ENCODE measurements at regions not wholly inside any gene's neighbourhood (a gene's known extent, or its start where the extent isn't known, plus 50 kb on each side); places are given as distances from the start of the nearest gene placed in this dataset.

DNA sequence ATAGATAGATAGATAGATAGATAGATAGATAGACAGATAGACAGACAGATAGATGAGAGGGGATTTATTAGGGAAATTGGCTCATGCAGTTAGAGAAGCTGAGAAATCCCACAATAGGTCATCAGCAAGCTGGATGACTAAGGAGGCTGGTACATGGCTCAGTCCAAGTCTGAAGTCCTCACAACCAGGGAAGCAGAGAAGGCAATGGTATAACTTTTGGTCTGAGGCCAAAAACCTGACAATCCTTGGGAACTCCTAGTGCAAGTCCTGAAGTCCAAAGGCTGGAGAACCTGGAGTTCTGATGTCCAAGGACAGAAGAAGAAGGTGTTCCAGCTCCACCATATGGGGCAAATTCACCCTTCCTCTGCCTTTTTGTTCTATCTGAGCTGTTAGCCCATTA lies 517.6 kb upstream of the ATP2B1 start:
- no peaks in the 10 kb centered on the region for H3F3A ChIP-seq (ENCODE audit: insufficient read depth, low read length, poor library complexity, severe bottlenecking)
- no peaks in the 10 kb centered on the region for H3K9me3 ChIP-seq (ENCODE audit: low read length)
- no peaks in the 10 kb centered on the region for H3K79me2 ChIP-seq (replicated peaks; ENCODE audit: insufficient read depth, low read length)
- no peak overlapping the region for H3K27ac ChIP-seq (ENCODE audit: low read length)
- H4K20me1 ChIP-seq (ENCODE audit: insufficient read depth): no peaks in the 10 kb centered on the region
- no peak overlapping the region for H3K9ac ChIP-seq (ENCODE audit: low read length)
- no peak overlapping the region for H2AFZ ChIP-seq (ENCODE audit: low read depth, low read length)
- H3K27me3 ChIP-seq (ENCODE audit: insufficient read depth, low read depth, low read length): no peaks in the 10 kb centered on the region
- no peaks in the 10 kb centered on the region for H3K36me3 ChIP-seq (ENCODE audit: insufficient read depth, low read length)
- H3K4me3 ChIP-seq (ENCODE audit: low read length): no peak overlapping the region
- H3K9me2 ChIP-seq (ENCODE audit: insufficient read depth, low read length): no peaks in the 10 kb centered on the region
- no peak overlapping the region for H3K4me2 ChIP-seq (ENCODE audit: low read length)
- TF ChIP-seq, protein P1, sequence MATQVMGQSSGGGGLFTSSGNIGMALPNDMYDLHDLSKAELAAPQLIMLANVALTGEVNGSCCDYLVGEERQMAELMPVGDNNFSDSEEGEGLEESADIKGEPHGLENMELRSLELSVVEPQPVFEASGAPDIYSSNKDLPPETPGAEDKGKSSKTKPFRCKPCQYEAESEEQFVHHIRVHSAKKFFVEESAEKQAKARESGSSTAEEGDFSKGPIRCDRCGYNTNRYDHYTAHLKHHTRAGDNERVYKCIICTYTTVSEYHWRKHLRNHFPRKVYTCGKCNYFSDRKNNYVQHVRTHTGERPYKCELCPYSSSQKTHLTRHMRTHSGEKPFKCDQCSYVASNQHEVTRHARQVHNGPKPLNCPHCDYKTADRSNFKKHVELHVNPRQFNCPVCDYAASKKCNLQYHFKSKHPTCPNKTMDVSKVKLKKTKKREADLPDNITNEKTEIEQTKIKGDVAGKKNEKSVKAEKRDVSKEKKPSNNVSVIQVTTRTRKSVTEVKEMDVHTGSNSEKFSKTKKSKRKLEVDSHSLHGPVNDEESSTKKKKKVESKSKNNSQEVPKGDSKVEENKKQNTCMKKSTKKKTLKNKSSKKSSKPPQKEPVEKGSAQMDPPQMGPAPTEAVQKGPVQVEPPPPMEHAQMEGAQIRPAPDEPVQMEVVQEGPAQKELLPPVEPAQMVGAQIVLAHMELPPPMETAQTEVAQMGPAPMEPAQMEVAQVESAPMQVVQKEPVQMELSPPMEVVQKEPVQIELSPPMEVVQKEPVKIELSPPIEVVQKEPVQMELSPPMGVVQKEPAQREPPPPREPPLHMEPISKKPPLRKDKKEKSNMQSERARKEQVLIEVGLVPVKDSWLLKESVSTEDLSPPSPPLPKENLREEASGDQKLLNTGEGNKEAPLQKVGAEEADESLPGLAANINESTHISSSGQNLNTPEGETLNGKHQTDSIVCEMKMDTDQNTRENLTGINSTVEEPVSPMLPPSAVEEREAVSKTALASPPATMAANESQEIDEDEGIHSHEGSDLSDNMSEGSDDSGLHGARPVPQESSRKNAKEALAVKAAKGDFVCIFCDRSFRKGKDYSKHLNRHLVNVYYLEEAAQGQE (IDR thresholded peaks at IDR 0.05; ENCODE audit: borderline replicate concordance): no peak
- TF ChIP-seq POLR2AphosphoS5 (IDR thresholded peaks at IDR 0.05) (no peak), SMC3 (conservative IDR thresholded peaks at IDR 0.05; ENCODE audit: poor library complexity) (no peak), RAD21 (conservative IDR thresholded peaks at IDR 0.05) (no peak), MXI1 (conservative IDR thresholded peaks at IDR 0.05; ENCODE audit: poor library complexity, severe bottlenecking) (no peak), EP300 (conservative IDR thresholded peaks at IDR 0.05; ENCODE audit: poor library complexity, severe bottlenecking) (no peak), EZH2 (IDR thresholded peaks at IDR 0.05; ENCODE audit: borderline replicate concordance, insufficient read depth, low read length, poor library complexity, severe bottlenecking) (no peak), TAF1 (IDR thresholded peaks at IDR 0.05; ENCODE audit: low read depth) (no peak)

DNA sequence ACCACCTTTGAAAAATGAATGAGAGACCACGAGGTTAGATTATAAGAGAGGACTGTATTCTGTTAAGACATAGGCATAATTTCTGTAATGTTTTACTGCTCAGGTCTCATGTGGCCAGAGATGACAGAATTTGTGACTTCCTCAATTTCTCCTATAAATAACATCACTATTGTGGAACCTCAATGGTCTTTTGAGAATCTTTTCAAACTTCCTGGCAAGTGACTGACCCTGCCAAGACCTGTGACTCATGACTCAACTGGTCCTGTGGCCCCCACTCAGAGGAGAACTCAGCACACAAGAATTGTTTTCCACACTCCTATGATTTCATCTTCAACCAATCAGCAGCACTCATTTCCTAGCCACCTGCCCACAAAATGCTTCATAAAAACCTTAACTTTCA lies 508.2 kb upstream of the ATP2B1 start:
- no peak overlapping the region for H2AFZ ChIP-seq (ENCODE audit: low read depth, low read length)
- H3K27me3 ChIP-seq (ENCODE audit: insufficient read depth, low read depth, low read length): no peaks in the 10 kb centered on the region
- H3K9me3 ChIP-seq (ENCODE audit: low read length): no peaks in the 10 kb centered on the region
- H4K20me1 ChIP-seq (ENCODE audit: insufficient read depth): no peaks in the 10 kb centered on the region
- H3K4me3 ChIP-seq (ENCODE audit: low read length): no peak overlapping the region
- no peaks in the 10 kb centered on the region for H3K79me2 ChIP-seq (replicated peaks; ENCODE audit: insufficient read depth, low read length)
- H3F3A ChIP-seq (ENCODE audit: insufficient read depth, low read length, poor library complexity, severe bottlenecking): no peaks in the 10 kb centered on the region
- H3K36me3 ChIP-seq (ENCODE audit: insufficient read depth, low read length): no peaks in the 10 kb centered on the region
- H3K9me2 ChIP-seq (ENCODE audit: insufficient read depth, low read length): no peaks in the 10 kb centered on the region
- no peak overlapping the region for H3K27ac ChIP-seq (ENCODE audit: low read length)
- no peak overlapping the region for H3K9ac ChIP-seq (ENCODE audit: low read length)
- TF ChIP-seq EP300 (conservative IDR thresholded peaks at IDR 0.05; ENCODE audit: poor library complexity, severe bottlenecking) (no peak), SMC3 (conservative IDR thresholded peaks at IDR 0.05; ENCODE audit: poor library complexity) (no peak), TAF1 (IDR thresholded peaks at IDR 0.05; ENCODE audit: low read depth) (no peak), MXI1 (conservative IDR thresholded peaks at IDR 0.05; ENCODE audit: poor library complexity, severe bottlenecking) (no peak), RAD21 (conservative IDR thresholded peaks at IDR 0.05) (no peak), EZH2 (IDR thresholded peaks at IDR 0.05; ENCODE audit: borderline replicate concordance, insufficient read depth, low read length, poor library complexity, severe bottlenecking) (no peak), POLR2AphosphoS5 (IDR thresholded peaks at IDR 0.05) (no peak)
- TF ChIP-seq, protein P2, sequence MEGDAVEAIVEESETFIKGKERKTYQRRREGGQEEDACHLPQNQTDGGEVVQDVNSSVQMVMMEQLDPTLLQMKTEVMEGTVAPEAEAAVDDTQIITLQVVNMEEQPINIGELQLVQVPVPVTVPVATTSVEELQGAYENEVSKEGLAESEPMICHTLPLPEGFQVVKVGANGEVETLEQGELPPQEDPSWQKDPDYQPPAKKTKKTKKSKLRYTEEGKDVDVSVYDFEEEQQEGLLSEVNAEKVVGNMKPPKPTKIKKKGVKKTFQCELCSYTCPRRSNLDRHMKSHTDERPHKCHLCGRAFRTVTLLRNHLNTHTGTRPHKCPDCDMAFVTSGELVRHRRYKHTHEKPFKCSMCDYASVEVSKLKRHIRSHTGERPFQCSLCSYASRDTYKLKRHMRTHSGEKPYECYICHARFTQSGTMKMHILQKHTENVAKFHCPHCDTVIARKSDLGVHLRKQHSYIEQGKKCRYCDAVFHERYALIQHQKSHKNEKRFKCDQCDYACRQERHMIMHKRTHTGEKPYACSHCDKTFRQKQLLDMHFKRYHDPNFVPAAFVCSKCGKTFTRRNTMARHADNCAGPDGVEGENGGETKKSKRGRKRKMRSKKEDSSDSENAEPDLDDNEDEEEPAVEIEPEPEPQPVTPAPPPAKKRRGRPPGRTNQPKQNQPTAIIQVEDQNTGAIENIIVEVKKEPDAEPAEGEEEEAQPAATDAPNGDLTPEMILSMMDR (IDR thresholded peaks at IDR 0.05; ENCODE audit: poor library complexity, severe bottlenecking): no peak
- TF ChIP-seq, protein P1 (IDR thresholded peaks at IDR 0.05; ENCODE audit: borderline replicate concordance): no peak
- no peak overlapping the region for H3K4me2 ChIP-seq (ENCODE audit: low read length)

All from neural cell (in vitro differentiated cells).